Esophagus squamous epithelium (tissue), 4 donors: ENCODE measurements at regions not wholly inside any gene's neighbourhood (a gene's known extent, or its start where the extent isn't known, plus 50 kb on each side); places are given as distances from the start of the nearest gene placed in this dataset.

Source experiments
- POLR2A ChIP-seq, 4 donors: fragments of 450-650 bp; IDR thresholded peaks; one replicate each; pipeline ENCODE4 v1.6.1; 2017; ENCODE audit warnings: antibody characterized with exemption in 4 of 4, mild to moderate bottlenecking in 4 of 4, moderate library complexity in 3 of 4
- TF ChIP-seq, protein P1 (sequence below), 6 experiments: fragments of 450-650 bp in 4 of 6; fragments of 200-600 bp in 2 of 6; sonication (generic) in 2 of 6; IDR thresholded peaks; one replicate each; pipeline ENCODE4 v1.5.1; 2016 to 2019; ENCODE audit warnings: antibody characterized with exemption in 6 of 6, mild to moderate bottlenecking in 4 of 6, moderate library complexity in 4 of 6

DNA sequence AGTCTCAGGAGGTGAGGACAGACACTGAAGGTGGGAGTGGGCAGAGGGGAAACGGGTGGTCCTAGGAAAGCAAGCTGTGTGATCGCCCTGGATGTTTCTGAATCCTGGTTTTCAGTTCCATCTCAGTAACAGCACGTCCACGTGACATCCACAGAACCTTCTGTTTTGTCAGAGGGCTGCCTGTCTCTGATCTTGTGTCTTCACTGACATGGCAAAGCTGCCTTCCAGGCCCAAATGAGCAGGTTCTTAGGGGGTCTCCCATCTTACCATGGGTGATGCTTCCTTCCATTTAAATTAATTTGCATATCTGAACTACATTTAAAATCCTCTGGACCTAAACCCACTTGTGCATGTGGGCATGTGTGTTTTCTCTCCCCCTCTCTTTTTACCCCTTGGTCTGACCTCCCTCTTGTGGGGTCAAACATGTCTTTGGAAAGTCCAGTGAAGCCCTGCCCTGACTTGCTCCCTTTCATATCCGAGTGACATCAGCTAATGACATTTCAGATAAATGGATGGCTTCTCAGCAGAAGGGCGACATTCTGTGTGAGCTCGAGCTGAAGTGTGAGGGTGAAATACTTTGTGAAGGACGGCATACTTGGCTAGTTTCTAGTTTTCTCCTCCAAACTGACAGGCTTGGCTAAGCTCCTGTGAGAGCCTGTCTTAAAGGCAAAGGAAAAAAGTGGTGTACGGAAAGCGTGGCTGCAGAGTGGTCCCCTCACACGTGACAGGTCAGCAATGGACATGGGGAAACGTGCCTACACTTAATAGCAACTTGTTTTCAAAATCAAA is 204.8 kb upstream of the S1PR3 start:
- TF ChIP-seq, protein P1, sequence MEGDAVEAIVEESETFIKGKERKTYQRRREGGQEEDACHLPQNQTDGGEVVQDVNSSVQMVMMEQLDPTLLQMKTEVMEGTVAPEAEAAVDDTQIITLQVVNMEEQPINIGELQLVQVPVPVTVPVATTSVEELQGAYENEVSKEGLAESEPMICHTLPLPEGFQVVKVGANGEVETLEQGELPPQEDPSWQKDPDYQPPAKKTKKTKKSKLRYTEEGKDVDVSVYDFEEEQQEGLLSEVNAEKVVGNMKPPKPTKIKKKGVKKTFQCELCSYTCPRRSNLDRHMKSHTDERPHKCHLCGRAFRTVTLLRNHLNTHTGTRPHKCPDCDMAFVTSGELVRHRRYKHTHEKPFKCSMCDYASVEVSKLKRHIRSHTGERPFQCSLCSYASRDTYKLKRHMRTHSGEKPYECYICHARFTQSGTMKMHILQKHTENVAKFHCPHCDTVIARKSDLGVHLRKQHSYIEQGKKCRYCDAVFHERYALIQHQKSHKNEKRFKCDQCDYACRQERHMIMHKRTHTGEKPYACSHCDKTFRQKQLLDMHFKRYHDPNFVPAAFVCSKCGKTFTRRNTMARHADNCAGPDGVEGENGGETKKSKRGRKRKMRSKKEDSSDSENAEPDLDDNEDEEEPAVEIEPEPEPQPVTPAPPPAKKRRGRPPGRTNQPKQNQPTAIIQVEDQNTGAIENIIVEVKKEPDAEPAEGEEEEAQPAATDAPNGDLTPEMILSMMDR (IDR thresholded peaks at IDR 0.05) = no peak
- TF ChIP-seq POLR2A (IDR thresholded peaks at IDR 0.05) = no peak
